ENCODE measurements at regions not wholly inside any gene's neighbourhood (a gene's known extent, or its start where the extent isn't known, plus 50 kb on each side); places are given as distances from the start of the nearest gene placed in this dataset.

GRCh38 chr4:10963241-10963640 lies 278.7 kb upstream of the CLNK start:
- H3K9me3 ChIP-seq, result no peaks in the 10 kb centered on the region

GRCh38 chr4:10962246-10962645 lies 277.7 kb upstream of the CLNK start:
- Histone ChIP-seq H3K4me1 (no peaks in the 10 kb centered on the region), H3K36me3 (no peaks in the 10 kb centered on the region), H3K9me3 (no peaks in the 10 kb centered on the region), H3K27ac (no peak overlapping the region), H3K4me3 (no peak overlapping the region), H3K27me3 (replicated peaks in 1 of 7) (no peaks in the 10 kb centered on the region)
- TF ChIP-seq CTCF (IDR thresholded peaks at IDR 0.05 in 8 of 11, conservative IDR thresholded peaks at IDR 0.05 in 3 of 11) (no peak), POLR2A (IDR thresholded peaks at IDR 0.05) (no peak), POLR2AphosphoS5 (IDR thresholded peaks at IDR 0.05) (no peak)
- WGBS, 5 donors, result 43 to 83% (median 74%) methylated on average over 1 of the region's 1 CpG
- intact Hi-C loops (cut with DNase I; ENCODE audit: low total_unique reads), result no loop called here
- DNase-seq, result no peak

More at GRCh38 chr4:10963241-10963640, 278.7 kb upstream of the CLNK start:
- no peaks in the 10 kb centered on the region for H3K36me3 ChIP-seq
- 92 to 95% (median 94%) methylated on average over 5 of the region's 5 CpGs for WGBS, 5 donors
- H3K27ac ChIP-seq, result no peak overlapping the region
- no peak for DNase-seq
- H3K4me3 ChIP-seq, result no peak overlapping the region
- no peaks in the 10 kb centered on the region for H3K27me3 ChIP-seq (replicated peaks in 1 of 7)
- TF ChIP-seq POLR2AphosphoS5 (IDR thresholded peaks at IDR 0.05), result no peak
- TF ChIP-seq CTCF (IDR thresholded peaks at IDR 0.05 in 8 of 11, conservative IDR thresholded peaks at IDR 0.05 in 3 of 11), result no peak
- no peak for TF ChIP-seq POLR2A (IDR thresholded peaks at IDR 0.05)
- intact Hi-C loops (cut with DNase I; ENCODE audit: low total_unique reads), result no loop called here
- H3K4me1 ChIP-seq, result no peaks in the 10 kb centered on the region

GRCh38 chr4:10960389-10960788 lies 275.8 kb upstream of the CLNK start:
- H3K4me1 ChIP-seq, result peaks cover 0 to 2% (median under 1%) of the 10 kb centered on the region in 6 donors
- H3K36me3 ChIP-seq, result no peaks in the 10 kb centered on the region
- H3K27me3 ChIP-seq (replicated peaks in 1 of 7), result no peaks in the 10 kb centered on the region
- H3K27ac ChIP-seq, result no peak overlapping the region
- no peak for DNase-seq
- no peak overlapping the region for H3K4me3 ChIP-seq
- TF ChIP-seq POLR2A (IDR thresholded peaks at IDR 0.05) (no peak), CTCF (IDR thresholded peaks at IDR 0.05 in 8 of 11, conservative IDR thresholded peaks at IDR 0.05 in 3 of 11) (no peak), POLR2AphosphoS5 (IDR thresholded peaks at IDR 0.05) (no peak)
- intact Hi-C loops (cut with DNase I; ENCODE audit: low total_unique reads), result no loop called here
- WGBS, 5 donors, result 61 to 89% (median 79%) methylated on average over 5 of the region's 5 CpGs
- H3K9me3 ChIP-seq, result no peaks in the 10 kb centered on the region

- no peak overlapping the region for H3K27ac ChIP-seq
- intact Hi-C loops (cut with DNase I; ENCODE audit: low total_unique reads), result no loop called here
- H3K4me3 ChIP-seq, result no peak overlapping the region
- H3K9me3 ChIP-seq, result no peaks in the 10 kb centered on the region
- TF ChIP-seq POLR2AphosphoS5 (IDR thresholded peaks at IDR 0.05), result no peak
- no peaks in the 10 kb centered on the region for H3K36me3 ChIP-seq
- no peak for DNase-seq
- 84 to 92% (median 87%) methylated on average over 1 of the region's 1 CpG for WGBS, 5 donors
- no peaks in the 10 kb centered on the region for H3K27me3 ChIP-seq (replicated peaks in 1 of 7)
- peaks cover 0 to 8% (median 5%) of the 10 kb centered on the region in 6 donors for H3K4me1 ChIP-seq
Measured at GRCh38 chr4:10959586-10959985, 275.0 kb upstream of the CLNK start.
